ENCODE measurements at regions not wholly inside any gene's neighbourhood (a gene's known extent, or its start where the extent isn't known, plus 50 kb on each side); places are given as distances from the start of the nearest gene placed in this dataset.
"Not testable (repeated sequence)": the region's sequence is repeated elsewhere in the genome, so short reads cannot be mapped to it uniquely, and the experiment has no call there.

- no peak for DNase-seq (ENCODE audit: low read depth, low spot score)
- H3K4me3 ChIP-seq (ENCODE audit: low read length), result no peak overlapping the region
Observed at GRCh38 chr4:156109943-156110900, 156.6 kb upstream of the CTSO start.

DNA sequence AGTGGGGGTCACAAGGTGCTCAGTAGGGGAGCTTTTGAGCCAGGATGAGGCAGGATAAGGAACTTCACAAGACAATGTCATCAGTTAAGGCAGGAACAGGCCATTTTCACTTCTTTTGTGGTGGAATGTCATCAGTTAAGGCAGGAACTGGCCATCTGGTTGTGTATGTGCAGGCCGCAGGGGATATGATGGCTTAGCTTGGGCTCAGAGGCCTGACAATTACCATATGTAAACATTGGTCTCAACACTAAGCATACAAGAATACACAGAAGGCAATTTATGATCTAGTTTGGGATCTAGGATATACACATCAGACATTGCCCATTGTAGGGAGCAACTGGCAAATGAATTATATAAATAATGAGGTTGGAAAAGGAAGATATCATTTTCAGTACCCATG is 155.4 kb upstream of the CTSO start:
- H3K4me3 ChIP-seq (ENCODE audit: low read length); DNase-seq (ENCODE audit: low read depth, low spot score): not testable (repeated sequence)

GRCh38 chr4:156103311-156103710 is 149.6 kb upstream of the CTSO start:
- no peak for DNase-seq (ENCODE audit: low read depth, low spot score)

GRCh38 chr4:156102411-156102810 is 148.7 kb upstream of the CTSO start:
- DNase-seq (ENCODE audit: low read depth, low spot score), result no peak
- no peak overlapping the region for H3K4me3 ChIP-seq (ENCODE audit: low read length)

More at GRCh38 chr4:156103311-156103710, 149.6 kb upstream of the CTSO start:
- H3K4me3 ChIP-seq (ENCODE audit: low read length), result no peak overlapping the region

- no peak overlapping the region for H3K4me3 ChIP-seq (ENCODE audit: low read length)
- DNase-seq (ENCODE audit: low read depth, low spot score), result no peak
Observed at GRCh38 chr4:156101571-156101970, 147.9 kb upstream of the CTSO start.

GRCh38 chr4:156100651-156101050 is 147.0 kb upstream of the CTSO start:
- DNase-seq (ENCODE audit: low read depth, low spot score), result no peak
- H3K4me3 ChIP-seq (ENCODE audit: low read length), result no peak overlapping the region

- DNase-seq (ENCODE audit: low read depth, low spot score), result no peak
- H3K4me3 ChIP-seq (ENCODE audit: low read length), result no peak overlapping the region
Observed at GRCh38 chr4:156098805-156099204, 145.1 kb upstream of the CTSO start.

- no peak overlapping the region for H3K4me3 ChIP-seq (ENCODE audit: low read length)
- DNase-seq (ENCODE audit: low read depth, low spot score), result no peak
Observed at GRCh38 chr4:156085100-156085499, 131.4 kb upstream of the CTSO start.

DNA sequence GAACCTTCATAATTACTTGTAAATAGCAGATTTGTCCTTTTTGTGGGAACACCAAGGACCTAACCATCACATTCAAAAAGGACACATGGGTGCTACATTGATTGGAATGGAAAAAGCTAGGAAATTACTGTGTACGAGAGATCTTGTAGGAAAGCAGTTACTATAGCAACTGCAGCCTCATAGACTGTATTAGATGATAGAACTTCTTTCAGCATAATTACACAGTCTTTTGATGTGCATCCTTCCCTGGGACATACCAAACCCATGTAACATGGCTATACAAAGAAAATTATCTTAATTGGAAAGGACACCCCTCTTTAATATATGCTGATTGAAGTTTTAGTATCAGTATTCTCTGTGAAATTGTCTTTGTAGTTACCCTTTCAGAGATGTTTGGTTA is 130.7 kb upstream of the CTSO start:
- DNase-seq (ENCODE audit: low read depth, low spot score), result no peak
- no peak overlapping the region for H3K4me3 ChIP-seq (ENCODE audit: low read length)

GRCh38 chr4:156073976-156074375 is 120.3 kb upstream of the CTSO start:
- no peak overlapping the region for H3K4me3 ChIP-seq (ENCODE audit: low read length)
- no peak for DNase-seq (ENCODE audit: low read depth, low spot score)

DNA sequence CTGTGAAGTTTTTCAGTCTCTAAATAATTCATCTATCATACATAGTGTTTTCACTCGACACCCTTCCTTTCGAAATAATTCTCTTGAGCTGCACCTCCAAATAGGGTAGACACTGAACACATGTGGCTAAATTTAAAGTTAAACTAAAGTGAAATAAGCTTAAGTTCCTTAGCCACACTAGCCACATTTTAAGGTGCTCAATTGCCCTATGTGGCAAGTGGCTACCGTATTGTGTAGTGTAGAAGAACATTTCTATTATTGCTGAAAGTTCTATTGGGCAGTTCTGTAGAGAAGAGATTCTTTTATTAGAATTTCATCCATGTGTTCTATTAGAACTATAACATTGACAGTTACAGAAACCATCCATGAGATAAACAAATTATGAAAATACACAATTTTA is 107.0 kb upstream of the CTSO start:
- H3K4me3 ChIP-seq (ENCODE audit: low read length), result no peak overlapping the region
- no peak for DNase-seq (ENCODE audit: low read depth, low spot score)

DNA sequence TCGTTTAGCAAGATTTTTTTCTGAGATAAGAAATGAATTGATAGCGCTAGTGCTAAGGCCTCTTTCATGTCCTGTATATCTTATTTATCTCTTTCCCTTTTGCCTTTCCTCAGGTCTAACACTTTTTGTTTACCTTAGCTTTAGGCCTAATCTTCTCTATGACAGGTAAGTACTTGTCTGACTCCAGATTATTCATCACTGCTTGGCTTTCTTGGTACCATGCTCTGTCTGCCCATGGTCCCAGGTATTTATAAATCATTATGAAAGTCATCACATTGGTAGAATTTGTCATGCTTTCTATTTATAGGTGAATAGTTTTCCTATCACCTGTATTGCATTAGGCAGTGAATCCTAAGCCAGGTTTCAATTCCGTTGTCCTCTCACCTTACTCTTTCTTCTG is 99.5 kb upstream of the CTSO start:
- H3K4me3 ChIP-seq (ENCODE audit: low read length), result no peak overlapping the region
- DNase-seq (ENCODE audit: low read depth, low spot score), result no peak

GRCh38 chr4:156052116-156052515 is 98.5 kb upstream of the CTSO start:
- no peak for DNase-seq (ENCODE audit: low read depth, low spot score)
- no peak overlapping the region for H3K4me3 ChIP-seq (ENCODE audit: low read length)

DNA sequence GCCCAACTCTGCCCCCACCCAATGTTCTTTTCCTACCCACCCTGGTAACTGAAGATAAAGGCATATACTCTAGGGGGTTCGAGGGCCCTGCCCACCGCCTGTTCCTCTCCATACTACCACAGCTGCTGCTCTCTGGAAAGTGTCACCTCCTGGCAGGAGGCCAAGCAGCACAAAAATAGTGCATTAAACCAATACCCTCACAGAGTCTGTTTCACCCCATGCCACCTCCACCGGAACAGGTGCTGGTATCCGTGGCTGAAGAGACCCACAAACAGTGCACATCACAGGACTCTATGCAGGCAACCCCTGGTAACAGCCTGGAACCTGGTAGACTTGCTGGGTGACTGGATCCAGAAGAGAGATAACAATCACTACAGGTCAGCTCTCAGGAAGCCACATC is 85.1 kb upstream of the CTSO start:
- H3K4me3 ChIP-seq (ENCODE audit: low read length), result no peak overlapping the region
- peak; percentile 47 for DNase-seq (ENCODE audit: low read depth, low spot score)

GRCh38 chr4:156036496-156036895 is 82.8 kb upstream of the CTSO start:
- no peak for DNase-seq (ENCODE audit: low read depth, low spot score)
- no peak overlapping the region for H3K4me3 ChIP-seq (ENCODE audit: low read length)

GRCh38 chr4:156029691-156030090 is 76.0 kb upstream of the CTSO start:
- no peak overlapping the region for H3K4me3 ChIP-seq (ENCODE audit: low read length)
- no peak for DNase-seq (ENCODE audit: low read depth, low spot score)

DNA sequence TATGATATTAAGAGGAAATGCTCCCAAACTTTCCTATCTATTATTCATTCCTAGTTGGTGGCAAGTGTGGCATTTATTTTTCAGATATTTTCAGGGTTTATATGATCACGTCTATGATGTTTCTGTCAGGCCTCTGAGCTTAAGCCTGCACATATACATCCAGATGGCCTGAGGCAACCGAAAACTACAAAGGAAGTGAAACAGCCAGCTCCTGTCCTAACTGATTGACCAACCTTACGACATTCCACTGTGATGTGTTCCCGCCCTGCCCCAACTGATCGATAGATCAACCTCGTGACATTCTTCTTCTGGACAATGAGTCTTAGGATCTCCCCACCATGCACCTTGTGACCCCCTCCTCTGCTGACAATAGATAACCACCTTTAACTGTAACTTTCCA is 67.6 kb upstream of the CTSO start:
- no peak overlapping the region for H3K4me3 ChIP-seq (ENCODE audit: low read length)
- DNase-seq (ENCODE audit: low read depth, low spot score), result no peak

- no peak overlapping the region for H3K4me3 ChIP-seq (ENCODE audit: low read length)
- DNase-seq (ENCODE audit: low read depth, low spot score), result no peak
Observed at GRCh38 chr4:156019246-156019645, 65.6 kb upstream of the CTSO start.

DNA sequence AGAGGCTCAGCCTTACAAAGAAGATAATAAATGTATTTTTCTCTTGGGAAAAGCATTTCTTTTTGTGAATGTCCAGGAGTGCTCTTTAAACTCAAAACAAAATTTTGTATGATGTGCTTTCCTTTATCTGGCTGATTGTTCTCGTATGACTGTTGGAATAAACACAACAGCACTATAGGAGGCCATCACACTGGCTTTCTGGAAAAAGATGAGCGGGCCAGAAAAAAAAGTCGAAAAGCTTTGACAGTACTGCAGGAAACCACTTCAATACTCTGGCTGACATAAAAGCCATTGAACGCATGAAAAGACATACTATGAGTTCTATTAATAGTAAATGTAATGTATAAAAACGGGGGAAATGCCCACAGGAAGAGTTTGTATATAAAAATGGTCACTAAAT is 64.7 kb upstream of the CTSO start:
- no peak overlapping the region for H3K4me3 ChIP-seq (ENCODE audit: low read length)

GRCh38 chr4:156015781-156016180 is 62.1 kb upstream of the CTSO start:
- no peak overlapping the region for H3K4me3 ChIP-seq (ENCODE audit: low read length)
- no peak for DNase-seq (ENCODE audit: low read depth, low spot score)

More for the DNA sequence above, 64.7 kb upstream of the CTSO start:
- DNase-seq (ENCODE audit: low read depth, low spot score), result no peak

DNA sequence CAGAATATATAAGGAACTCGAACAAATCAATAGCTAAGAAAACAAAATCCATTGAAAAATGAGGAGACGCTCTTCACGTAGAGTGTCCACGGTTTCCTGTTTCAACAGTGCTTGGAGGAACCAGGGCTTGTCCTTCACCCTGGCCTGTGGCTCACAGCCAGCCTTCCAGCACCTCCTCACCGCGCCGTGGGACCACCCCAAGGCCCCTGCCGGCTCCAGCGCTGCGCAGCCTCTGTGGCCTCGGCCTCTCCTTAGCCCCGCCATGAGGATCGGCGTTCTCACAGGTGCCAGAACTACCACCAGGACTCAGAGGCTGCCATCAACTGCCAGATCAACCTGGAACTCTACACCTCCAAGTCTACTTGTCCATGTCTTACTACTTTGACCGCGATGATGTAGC is 52.5 kb upstream of the CTSO start:
- DNase-seq (ENCODE audit: low read depth, low spot score), result no peak

More for the DNA sequence above, 52.5 kb upstream of the CTSO start:
- no peak overlapping the region for H3K4me3 ChIP-seq (ENCODE audit: low read length)
